GM12872 (cell line): ENCODE measurements at regions not wholly inside any gene's neighbourhood (a gene's known extent, or its start where the extent isn't known, plus 50 kb on each side); places are given as distances from the start of the nearest gene placed in this dataset.

Experiments
- TF ChIP-seq, protein P1 (sequence below): IDR thresholded peaks from 3 replicates; pipeline ENCODE4 v1.5.1; 2011; ENCODE audit warnings: low read depth, mild to moderate bottlenecking, low read length, moderate library complexity; ENCODE audit not compliant: insufficient read depth

- TF ChIP-seq, protein P1, sequence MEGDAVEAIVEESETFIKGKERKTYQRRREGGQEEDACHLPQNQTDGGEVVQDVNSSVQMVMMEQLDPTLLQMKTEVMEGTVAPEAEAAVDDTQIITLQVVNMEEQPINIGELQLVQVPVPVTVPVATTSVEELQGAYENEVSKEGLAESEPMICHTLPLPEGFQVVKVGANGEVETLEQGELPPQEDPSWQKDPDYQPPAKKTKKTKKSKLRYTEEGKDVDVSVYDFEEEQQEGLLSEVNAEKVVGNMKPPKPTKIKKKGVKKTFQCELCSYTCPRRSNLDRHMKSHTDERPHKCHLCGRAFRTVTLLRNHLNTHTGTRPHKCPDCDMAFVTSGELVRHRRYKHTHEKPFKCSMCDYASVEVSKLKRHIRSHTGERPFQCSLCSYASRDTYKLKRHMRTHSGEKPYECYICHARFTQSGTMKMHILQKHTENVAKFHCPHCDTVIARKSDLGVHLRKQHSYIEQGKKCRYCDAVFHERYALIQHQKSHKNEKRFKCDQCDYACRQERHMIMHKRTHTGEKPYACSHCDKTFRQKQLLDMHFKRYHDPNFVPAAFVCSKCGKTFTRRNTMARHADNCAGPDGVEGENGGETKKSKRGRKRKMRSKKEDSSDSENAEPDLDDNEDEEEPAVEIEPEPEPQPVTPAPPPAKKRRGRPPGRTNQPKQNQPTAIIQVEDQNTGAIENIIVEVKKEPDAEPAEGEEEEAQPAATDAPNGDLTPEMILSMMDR, result no peak
Measured at GRCh38 chr3:11739706-11740105, 96.0 kb upstream of the VGLL4 start.

DNA sequence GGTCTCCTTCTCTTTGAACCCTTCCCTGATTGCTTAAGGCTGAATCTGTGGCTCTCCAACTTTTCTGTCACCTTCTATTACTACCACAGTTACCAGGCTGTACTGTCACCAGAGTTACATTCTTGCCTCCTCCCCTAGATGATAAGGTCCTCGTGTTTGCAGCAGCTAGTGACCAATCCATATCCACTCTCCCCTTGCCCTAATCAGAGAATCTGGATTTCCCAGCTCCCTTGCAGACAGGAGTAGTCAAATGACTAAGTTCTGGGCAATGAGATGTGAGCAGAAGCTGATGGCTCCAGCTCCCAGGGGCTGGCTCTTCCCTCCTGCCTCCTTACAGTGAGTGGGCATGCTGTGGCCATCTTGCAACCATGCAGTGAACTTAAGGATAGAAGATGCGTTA, 95.4 kb upstream of the VGLL4 start:
- TF ChIP-seq, protein P1, result no peak

- TF ChIP-seq, protein P1, result no peak
Measured at GRCh38 chr3:11737742-11738141, 94.0 kb upstream of the VGLL4 start.

DNA sequence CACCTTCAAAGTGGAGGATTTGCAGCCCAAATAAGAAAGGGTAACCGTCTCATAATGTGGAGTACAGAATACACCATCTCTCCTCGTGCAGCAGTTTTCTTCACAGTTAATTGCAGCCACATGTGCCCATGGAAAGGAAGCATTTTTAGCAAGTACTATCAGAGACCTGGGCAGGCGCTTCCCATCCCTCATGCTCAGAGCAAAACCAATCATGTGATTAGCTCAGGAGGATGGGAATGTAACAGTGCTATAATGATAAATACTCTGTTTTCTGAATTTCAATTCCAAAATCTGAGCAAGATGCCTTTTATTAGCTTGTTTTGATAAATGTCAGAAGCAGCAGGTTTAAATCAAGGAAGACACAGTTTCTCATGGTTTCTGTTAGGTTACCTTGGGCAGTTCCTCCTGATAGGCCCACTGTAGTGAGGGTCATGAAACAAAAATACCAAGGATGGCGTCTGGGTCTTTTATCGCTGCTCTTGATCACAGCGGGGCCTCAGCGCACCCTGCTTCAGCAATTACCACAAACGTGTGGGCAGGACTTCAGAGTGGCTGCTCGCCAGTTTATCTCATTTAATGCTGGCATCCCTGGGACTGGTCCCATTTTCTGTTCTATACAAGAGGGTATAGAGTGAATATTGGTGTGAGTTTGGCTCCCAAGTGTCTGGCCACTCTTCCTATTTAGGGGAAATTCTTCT, 92.6 kb upstream of the VGLL4 start:
- TF ChIP-seq, protein P1, result no peak

GRCh38 chr3:11735638-11736037, 91.9 kb upstream of the VGLL4 start:
- TF ChIP-seq, protein P1, result 0 out of 3 replicates have a peak, but pooled peaks have one; percentile 17

GRCh38 chr3:11733914-11734313, 90.2 kb upstream of the VGLL4 start:
- TF ChIP-seq, protein P1, result no peak

- TF ChIP-seq, protein P1, result no peak
Measured at GRCh38 chr3:11727207-11727606, 83.5 kb upstream of the VGLL4 start.
